Esophagus muscularis mucosa (tissue), 4 donors: ENCODE measurements at regions not wholly inside any gene's neighbourhood (a gene's known extent, or its start where the extent isn't known, plus 50 kb on each side); places are given as distances from the start of the nearest gene placed in this dataset.

Experiments used
- DNase-seq: peaks from one replicate; pipeline ENCODE4 v3.0.0-alpha.2; 2017; ENCODE audit errors: extremely low spot score
- H3K27ac ChIP-seq, 4 donors: fragments of 200-600 bp; sonication (generic); replicated peaks in 1 of 4; 1 replicate in 3 of 4; 2 replicates in 1 of 4; pipeline ENCODE4 v1.5.1; 2016 to 2019; ENCODE audit warnings: mild to moderate bottlenecking in 1 of 4
- H3K27me3 ChIP-seq, 4 donors: fragments of 200-600 bp; sonication (generic); one replicate each; pipeline versions ENCODE4 v1.5.1 to v1.6.0; 2016 to 2019
- H3K36me3 ChIP-seq, 4 donors: fragments of 200-600 bp; sonication (generic); one replicate each; pipeline ENCODE4 v1.5.1; 2016 to 2019
- H3K4me1 ChIP-seq, 4 donors: fragments of 200-600 bp; sonication (generic); one replicate each; pipeline ENCODE4 v1.5.1; 2016 to 2019
- H3K4me3 ChIP-seq, 4 donors: fragments of 200-600 bp; sonication (generic); 1 replicate in 2 of 4; 2 replicates in 2 of 4; pipeline ENCODE4 v1.5.1; 2016 to 2019; ENCODE audit warnings: mild to moderate bottlenecking in 4 of 4, moderate library complexity in 1 of 4
- H3K9me3 ChIP-seq, 4 donors: fragments of 200-600 bp; sonication (generic); 1 replicate in 3 of 4; 2 replicates in 1 of 4; pipeline ENCODE4 v1.5.1; 2016 to 2019
- EP300 ChIP-seq: sonication (generic); formaldehyde crosslinking; IDR thresholded peaks from one replicate; pipeline ENCODE4 v1.6.1; 2017; ENCODE audit warnings: antibody characterized with exemption
- POLR2A ChIP-seq: fragments of 450-650 bp; IDR thresholded peaks from one replicate; pipeline ENCODE4 v1.6.1; 2017; ENCODE audit warnings: antibody characterized with exemption, moderate library complexity, mild to moderate bottlenecking, low read depth
- POLR2AphosphoS5 ChIP-seq, 2 donors: sonication (generic); formaldehyde crosslinking; IDR thresholded peaks; one replicate each; pipeline ENCODE4 v1.6.1; 2017; ENCODE audit warnings: antibody characterized with exemption in 2 of 2
- WGBS: methylation state at CpG from one replicate; pipeline ENCODE4 v1.1.5; 2018; 5-methylcytosine and 5-hydroxymethylcytosine counted together
- intact Hi-C: fragments of 100-400 bp; cut with DNase I; formaldehyde crosslinking; loops from one replicate; pipeline ENCODE4 v1.15.1; 2023
- TF ChIP-seq, protein P1 (sequence below), 3 experiments: fragments of 200-600 bp in 2 of 3; fragments of 450-650 bp in 1 of 3; sonication (generic) in 2 of 3; IDR thresholded peaks; one replicate each; pipeline ENCODE4 v1.5.1; 2017 to 2019; ENCODE audit warnings: antibody characterized with exemption in 3 of 3, mild to moderate bottlenecking in 2 of 3, moderate library complexity in 1 of 3

DNA sequence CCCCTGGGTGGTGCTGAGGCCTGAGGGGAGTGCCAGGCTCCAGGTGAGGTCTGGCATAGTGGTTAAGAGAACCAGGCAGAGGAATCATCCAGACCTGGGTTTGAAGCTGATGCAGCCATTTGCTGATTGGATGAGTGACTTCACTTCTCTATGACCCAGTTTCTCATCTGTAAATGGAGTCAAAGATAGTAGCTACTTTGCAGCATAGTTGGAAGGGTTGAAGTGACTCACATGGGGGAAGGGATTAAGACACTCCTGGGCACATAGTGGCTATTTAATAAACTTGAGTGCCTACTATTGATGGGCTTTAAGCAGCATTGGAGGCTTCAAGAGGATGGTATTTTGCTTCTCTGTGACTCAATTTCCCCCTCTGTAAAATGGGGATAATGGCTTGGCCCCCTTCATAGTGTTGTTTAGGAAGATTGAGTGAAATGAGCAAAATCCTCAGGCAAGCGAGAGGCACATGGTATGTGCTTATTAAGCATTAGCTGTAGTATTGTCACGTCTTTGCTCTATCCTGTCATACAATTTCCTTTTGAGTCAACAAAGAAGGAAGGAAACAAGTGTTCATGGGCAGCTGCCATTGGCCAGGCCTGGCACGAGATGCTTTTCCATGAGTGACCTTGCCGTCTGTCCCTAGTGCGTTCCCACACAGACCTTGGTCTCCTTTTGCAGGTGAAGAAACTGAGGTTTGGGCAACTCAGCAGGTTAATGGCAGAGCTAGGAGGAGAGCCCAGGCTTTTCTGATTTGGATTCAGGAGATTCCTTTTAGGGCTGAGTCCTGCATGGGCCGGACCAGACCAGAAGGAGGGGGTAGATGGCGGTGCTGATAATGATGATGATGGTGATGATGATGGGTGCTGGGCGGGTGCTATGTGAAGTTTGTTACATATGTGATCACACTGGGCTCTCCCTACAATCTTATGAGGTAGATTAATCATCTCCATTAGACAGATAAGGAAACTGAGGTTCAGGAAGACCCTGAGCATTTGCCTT lies 131.1 kb upstream of the WNT4 start:
- intact Hi-C loops = no loop called here

DNA sequence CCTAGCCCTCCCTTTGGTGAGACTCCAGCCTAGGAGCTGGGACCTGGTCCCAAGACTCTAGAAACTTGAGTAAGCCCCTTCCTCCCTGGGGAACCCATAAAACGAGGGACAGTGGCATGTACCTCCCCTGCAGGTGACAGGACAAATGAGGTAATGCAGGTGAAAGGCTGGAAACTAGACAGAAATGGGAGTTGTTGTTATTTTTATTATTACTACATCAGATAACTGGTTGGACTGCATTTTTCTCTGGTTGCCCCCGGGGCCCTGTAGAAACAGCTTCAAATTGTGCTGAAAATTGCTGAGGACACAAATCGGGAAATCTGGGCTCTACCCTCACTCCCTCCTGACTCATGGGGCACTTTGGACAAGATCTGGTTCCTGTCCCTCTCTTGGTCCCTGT lies 132.3 kb upstream of the WNT4 start:
- intact Hi-C loops = no loop called here
- no peaks in the 10 kb centered on the region for H3K4me1 ChIP-seq
- DNase-seq = no peak
- 88% methylated on average over 3 of the region's 3 CpGs for WGBS
- H3K4me3 ChIP-seq = no peak overlapping the region
- no peaks in the 10 kb centered on the region for H3K36me3 ChIP-seq
- H3K27me3 ChIP-seq = peaks cover 0 to 27% (median 0%) of the 10 kb centered on the region in 4 donors
- H3K9me3 ChIP-seq = no peaks in the 10 kb centered on the region
- H3K27ac ChIP-seq = no peak overlapping the region
- TF ChIP-seq, protein P1, sequence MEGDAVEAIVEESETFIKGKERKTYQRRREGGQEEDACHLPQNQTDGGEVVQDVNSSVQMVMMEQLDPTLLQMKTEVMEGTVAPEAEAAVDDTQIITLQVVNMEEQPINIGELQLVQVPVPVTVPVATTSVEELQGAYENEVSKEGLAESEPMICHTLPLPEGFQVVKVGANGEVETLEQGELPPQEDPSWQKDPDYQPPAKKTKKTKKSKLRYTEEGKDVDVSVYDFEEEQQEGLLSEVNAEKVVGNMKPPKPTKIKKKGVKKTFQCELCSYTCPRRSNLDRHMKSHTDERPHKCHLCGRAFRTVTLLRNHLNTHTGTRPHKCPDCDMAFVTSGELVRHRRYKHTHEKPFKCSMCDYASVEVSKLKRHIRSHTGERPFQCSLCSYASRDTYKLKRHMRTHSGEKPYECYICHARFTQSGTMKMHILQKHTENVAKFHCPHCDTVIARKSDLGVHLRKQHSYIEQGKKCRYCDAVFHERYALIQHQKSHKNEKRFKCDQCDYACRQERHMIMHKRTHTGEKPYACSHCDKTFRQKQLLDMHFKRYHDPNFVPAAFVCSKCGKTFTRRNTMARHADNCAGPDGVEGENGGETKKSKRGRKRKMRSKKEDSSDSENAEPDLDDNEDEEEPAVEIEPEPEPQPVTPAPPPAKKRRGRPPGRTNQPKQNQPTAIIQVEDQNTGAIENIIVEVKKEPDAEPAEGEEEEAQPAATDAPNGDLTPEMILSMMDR (IDR thresholded peaks at IDR 0.05) = no peak
- TF ChIP-seq EP300 (no peak), POLR2AphosphoS5 (IDR thresholded peaks at IDR 0.05) (no peak), POLR2A (no peak)

More for the DNA sequence above, 131.1 kb upstream of the WNT4 start:
- Histone ChIP-seq H3K36me3 (no peaks in the 10 kb centered on the region), H3K4me1 (no peaks in the 10 kb centered on the region), H3K4me3 (no peak overlapping the region), H3K9me3 (no peaks in the 10 kb centered on the region), H3K27ac (no peak overlapping the region), H3K27me3 (peaks cover 0 to 22% (median 0%) of the 10 kb centered on the region in 4 donors)
- DNase-seq = no peak
- 92% methylated on average over 8 of the region's 8 CpGs for WGBS
- TF ChIP-seq EP300 (no peak), POLR2A (no peak), POLR2AphosphoS5 (IDR thresholded peaks at IDR 0.05) (no peak)
- TF ChIP-seq, protein P1 (IDR thresholded peaks at IDR 0.05) = no peak

DNA sequence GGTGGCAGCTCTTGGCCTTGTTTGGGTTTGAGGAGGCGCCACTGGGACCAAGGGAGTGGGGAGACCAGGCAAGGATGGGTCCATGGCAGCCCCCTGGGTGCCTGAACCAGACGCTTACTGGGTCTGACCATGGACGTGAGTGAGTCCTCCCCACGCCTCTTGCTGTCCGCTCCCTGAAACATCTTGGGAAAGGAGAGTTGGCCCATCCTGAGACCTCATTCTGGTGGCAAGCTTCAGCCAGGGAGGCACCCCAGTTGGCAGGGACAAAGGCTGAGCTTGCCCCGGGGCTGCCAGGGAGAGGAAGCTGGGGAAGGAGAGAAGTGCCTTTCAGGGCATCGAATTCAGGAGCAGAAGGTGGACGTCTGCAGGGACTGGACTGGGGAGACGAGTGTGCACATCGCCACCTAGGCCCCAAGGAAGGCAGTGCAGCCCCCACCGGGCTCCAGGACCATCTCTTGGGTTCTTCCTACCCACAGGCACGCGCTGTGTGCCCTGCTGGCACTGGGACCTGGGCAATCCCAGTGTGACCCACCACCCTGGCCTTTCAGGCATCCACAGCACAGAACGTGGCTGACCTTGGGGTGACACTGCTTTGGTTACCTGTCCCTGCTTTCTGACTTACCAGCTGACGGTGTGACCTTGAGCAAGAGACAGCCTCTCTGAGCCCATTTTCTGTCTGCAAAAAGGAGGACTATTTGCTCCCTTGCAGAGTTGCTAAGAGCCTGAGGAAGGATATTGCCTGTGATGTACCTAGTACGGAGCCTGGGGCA lies 132.9 kb upstream of the WNT4 start:
- TF ChIP-seq, protein P1 (IDR thresholded peaks at IDR 0.05) = peak; percentile 50 to 85 (median 61)
- no peak for TF ChIP-seq POLR2A
- no peak for TF ChIP-seq POLR2AphosphoS5 (IDR thresholded peaks at IDR 0.05)
- TF ChIP-seq EP300 = no peak
- Histone ChIP-seq H3K4me3 (no peak overlapping the region), H3K4me1 (no peaks in the 10 kb centered on the region), H3K27me3 (peaks cover 0 to 27% (median 0%) of the 10 kb centered on the region in 4 donors), H3K27ac (no peak overlapping the region), H3K36me3 (no peaks in the 10 kb centered on the region), H3K9me3 (peaks cover 0 to 4% (median 0%) of the 10 kb centered on the region in 4 donors)
- no peak for DNase-seq
- intact Hi-C loops = no loop called here
- 69% methylated on average over 6 of the region's 16 CpGs for whole genome bisulfite sequencing

DNA sequence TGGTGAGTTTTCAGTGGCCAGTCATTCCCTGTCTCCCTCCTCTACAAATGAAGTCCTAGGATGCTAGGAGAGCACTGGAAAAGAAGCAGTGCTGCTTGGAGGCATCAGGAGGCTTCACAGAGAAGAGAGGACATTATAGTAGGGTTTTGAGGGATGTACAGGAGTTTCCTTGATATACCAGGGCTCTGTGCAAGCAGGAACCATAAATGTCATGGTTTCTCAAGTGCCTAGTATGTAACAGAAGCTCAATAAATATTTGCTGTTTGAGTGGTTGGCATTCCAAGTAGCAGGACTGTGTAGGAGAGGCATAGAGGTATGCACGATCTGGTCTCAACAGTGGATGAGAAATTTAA lies 133.5 kb upstream of the WNT4 start:
- DNase-seq = no peak
- H3K36me3 ChIP-seq = no peaks in the 10 kb centered on the region
- H3K4me1 ChIP-seq = no peaks in the 10 kb centered on the region
- no peak for TF ChIP-seq POLR2A
- TF ChIP-seq EP300 = no peak
- TF ChIP-seq, protein P1 (IDR thresholded peaks at IDR 0.05) = no peak
- no peak for TF ChIP-seq POLR2AphosphoS5 (IDR thresholded peaks at IDR 0.05)
- 91% methylated on average over 1 of the region's 1 CpG for WGBS
- H3K27ac ChIP-seq = no peak overlapping the region
- H3K27me3 ChIP-seq = peaks cover 0 to 27% (median 0%) of the 10 kb centered on the region in 4 donors
- intact Hi-C loops = no loop called here
- peaks cover 0 to 4% (median 0%) of the 10 kb centered on the region in 4 donors for H3K9me3 ChIP-seq
- no peak overlapping the region for H3K4me3 ChIP-seq
